ENCODE measurements at regions not wholly inside any gene's neighbourhood (a gene's known extent, or its start where the extent isn't known, plus 50 kb on each side); places are given as distances from the start of the nearest gene placed in this dataset.

GRCh38 chr3:66165660-66166059 lies 55.1 kb upstream of the SLC25A26 start:
- Histone ChIP-seq H3K9ac (ENCODE audit: low read length in 2 of 2) (no peak overlapping the region), H3K9me3 (ENCODE audit: control insufficient read depth in 2 of 2, low read length in 2 of 2) (no peaks in the 10 kb centered on the region), H3K36me3 (ENCODE audit: control insufficient read depth in 2 of 2, insufficient read depth in 2 of 2, low read length in 2 of 2) (no peaks in the 10 kb centered on the region), H3K4me3 (ENCODE audit: low read length in 2 of 2) (no peak overlapping the region), H3K27me3 (ENCODE audit: control insufficient read depth in 1 of 2, insufficient read depth in 2 of 2, low read length in 2 of 2) (no peaks in the 10 kb centered on the region), H3K4me1 (ENCODE audit: control insufficient read depth, insufficient read depth, low read length) (no peaks in the 10 kb centered on the region), H3K27ac (ENCODE audit: low read length) (no peak overlapping the region)

- Histone ChIP-seq H3K4me3 (ENCODE audit: low read length in 2 of 2) (no peak overlapping the region), H3K4me1 (ENCODE audit: control insufficient read depth, insufficient read depth, low read length) (no peaks in the 10 kb centered on the region), H3K36me3 (ENCODE audit: control insufficient read depth in 2 of 2, insufficient read depth in 2 of 2, low read length in 2 of 2) (no peaks in the 10 kb centered on the region), H3K27me3 (ENCODE audit: control insufficient read depth in 1 of 2, insufficient read depth in 2 of 2, low read length in 2 of 2) (no peaks in the 10 kb centered on the region), H3K9me3 (ENCODE audit: control insufficient read depth in 2 of 2, low read length in 2 of 2) (no peaks in the 10 kb centered on the region), H3K27ac (ENCODE audit: low read length) (no peak overlapping the region), H3K9ac (ENCODE audit: low read length in 2 of 2) (no peak overlapping the region)
Observed at GRCh38 chr3:66164155-66164554, 56.6 kb upstream of the SLC25A26 start.

DNA sequence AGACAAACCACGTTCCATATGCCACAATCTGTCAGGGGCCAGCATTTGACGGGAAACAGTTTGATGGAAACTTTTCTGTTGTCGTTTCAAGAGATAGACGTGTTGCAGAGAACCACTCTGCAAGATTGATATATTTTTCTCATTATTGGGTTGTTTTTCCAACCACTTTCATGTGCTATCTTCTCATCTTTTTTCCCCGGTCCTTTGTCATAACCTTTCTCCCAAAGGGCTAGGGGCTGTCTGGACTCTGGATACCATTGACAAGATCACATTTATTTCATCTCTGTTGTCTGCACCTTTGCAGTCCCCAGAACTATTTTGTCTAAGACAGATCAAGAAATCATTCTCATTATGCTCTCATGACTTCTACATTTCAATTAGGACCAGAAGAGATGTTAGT lies 57.6 kb upstream of the SLC25A26 start:
- Histone ChIP-seq H3K27me3 (ENCODE audit: control insufficient read depth in 1 of 2, insufficient read depth in 2 of 2, low read length in 2 of 2) (no peaks in the 10 kb centered on the region), H3K9me3 (ENCODE audit: control insufficient read depth in 2 of 2, low read length in 2 of 2) (no peaks in the 10 kb centered on the region), H3K4me3 (ENCODE audit: low read length in 2 of 2) (no peak overlapping the region), H3K9ac (ENCODE audit: low read length in 2 of 2) (no peak overlapping the region), H3K27ac (ENCODE audit: low read length) (no peak overlapping the region), H3K4me1 (ENCODE audit: control insufficient read depth, insufficient read depth, low read length) (no peaks in the 10 kb centered on the region), H3K36me3 (ENCODE audit: control insufficient read depth in 2 of 2, insufficient read depth in 2 of 2, low read length in 2 of 2) (no peaks in the 10 kb centered on the region)

GRCh38 chr3:66162766-66163165 lies 58.0 kb upstream of the SLC25A26 start:
- H3K4me1 ChIP-seq (ENCODE audit: control insufficient read depth, insufficient read depth, low read length): no peaks in the 10 kb centered on the region
- H3K9me3 ChIP-seq (ENCODE audit: control insufficient read depth in 2 of 2, low read length in 2 of 2): no peaks in the 10 kb centered on the region
- H3K36me3 ChIP-seq (ENCODE audit: control insufficient read depth in 2 of 2, insufficient read depth in 2 of 2, low read length in 2 of 2): no peaks in the 10 kb centered on the region
- H3K27me3 ChIP-seq (ENCODE audit: control insufficient read depth in 1 of 2, insufficient read depth in 2 of 2, low read length in 2 of 2): no peaks in the 10 kb centered on the region
- no peak overlapping the region for H3K4me3 ChIP-seq (ENCODE audit: low read length in 2 of 2)
- no peak overlapping the region for H3K9ac ChIP-seq (ENCODE audit: low read length in 2 of 2)
- H3K27ac ChIP-seq (ENCODE audit: low read length): no peak overlapping the region

GRCh38 chr3:66158933-66159683 lies 61.7 kb upstream of the SLC25A26 start:
- Histone ChIP-seq H3K4me3 (ENCODE audit: low read length in 2 of 2) (no peak overlapping the region), H3K36me3 (ENCODE audit: control insufficient read depth in 2 of 2, insufficient read depth in 2 of 2, low read length in 2 of 2) (no peaks in the 10 kb centered on the region), H3K9ac (ENCODE audit: low read length in 2 of 2) (no peak overlapping the region), H3K9me3 (ENCODE audit: control insufficient read depth in 2 of 2, low read length in 2 of 2) (no peaks in the 10 kb centered on the region), H3K4me1 (ENCODE audit: control insufficient read depth, insufficient read depth, low read length) (peaks cover 4% of the 10 kb centered on the region), H3K27ac (ENCODE audit: low read length) (no peak overlapping the region), H3K27me3 (ENCODE audit: control insufficient read depth in 1 of 2, insufficient read depth in 2 of 2, low read length in 2 of 2) (no peaks in the 10 kb centered on the region)

DNA sequence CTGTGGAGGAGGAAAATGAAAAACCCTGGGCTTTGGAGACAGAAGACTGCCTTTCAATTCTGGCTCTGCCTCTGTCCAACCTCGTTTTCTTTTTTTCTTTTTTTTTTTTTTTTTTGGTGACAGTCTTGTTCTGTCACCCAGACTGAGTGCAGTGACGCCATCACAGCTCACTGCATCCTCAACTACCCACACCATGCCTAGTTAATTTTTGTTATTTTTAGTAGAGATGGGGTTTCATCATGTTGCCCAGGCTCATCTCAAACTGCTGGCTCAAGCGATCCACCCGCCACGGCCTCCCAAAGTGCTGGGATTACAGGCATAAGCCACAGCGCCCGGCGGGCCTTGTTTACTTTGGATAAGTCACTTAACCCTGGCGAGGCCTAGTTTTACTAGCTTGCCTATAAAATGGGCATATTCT lies 66.3 kb upstream of the SLC25A26 start:
- Histone ChIP-seq H3K36me3 (ENCODE audit: control insufficient read depth in 2 of 2, insufficient read depth in 2 of 2, low read length in 2 of 2) (no peaks in the 10 kb centered on the region), H3K27ac (ENCODE audit: low read length) (no peak overlapping the region), H3K4me1 (ENCODE audit: control insufficient read depth, insufficient read depth, low read length) (peaks cover 4% of the 10 kb centered on the region), H3K4me3 (ENCODE audit: low read length in 2 of 2) (peak overlapping the region in 1 of 2 donors; percentile 76), H3K9ac (ENCODE audit: low read length in 2 of 2) (peak overlapping the region in 1 of 2 donors; percentile 51), H3K9me3 (ENCODE audit: control insufficient read depth in 2 of 2, low read length in 2 of 2) (no peaks in the 10 kb centered on the region), H3K27me3 (ENCODE audit: control insufficient read depth in 1 of 2, insufficient read depth in 2 of 2, low read length in 2 of 2) (no peaks in the 10 kb centered on the region)

DNA sequence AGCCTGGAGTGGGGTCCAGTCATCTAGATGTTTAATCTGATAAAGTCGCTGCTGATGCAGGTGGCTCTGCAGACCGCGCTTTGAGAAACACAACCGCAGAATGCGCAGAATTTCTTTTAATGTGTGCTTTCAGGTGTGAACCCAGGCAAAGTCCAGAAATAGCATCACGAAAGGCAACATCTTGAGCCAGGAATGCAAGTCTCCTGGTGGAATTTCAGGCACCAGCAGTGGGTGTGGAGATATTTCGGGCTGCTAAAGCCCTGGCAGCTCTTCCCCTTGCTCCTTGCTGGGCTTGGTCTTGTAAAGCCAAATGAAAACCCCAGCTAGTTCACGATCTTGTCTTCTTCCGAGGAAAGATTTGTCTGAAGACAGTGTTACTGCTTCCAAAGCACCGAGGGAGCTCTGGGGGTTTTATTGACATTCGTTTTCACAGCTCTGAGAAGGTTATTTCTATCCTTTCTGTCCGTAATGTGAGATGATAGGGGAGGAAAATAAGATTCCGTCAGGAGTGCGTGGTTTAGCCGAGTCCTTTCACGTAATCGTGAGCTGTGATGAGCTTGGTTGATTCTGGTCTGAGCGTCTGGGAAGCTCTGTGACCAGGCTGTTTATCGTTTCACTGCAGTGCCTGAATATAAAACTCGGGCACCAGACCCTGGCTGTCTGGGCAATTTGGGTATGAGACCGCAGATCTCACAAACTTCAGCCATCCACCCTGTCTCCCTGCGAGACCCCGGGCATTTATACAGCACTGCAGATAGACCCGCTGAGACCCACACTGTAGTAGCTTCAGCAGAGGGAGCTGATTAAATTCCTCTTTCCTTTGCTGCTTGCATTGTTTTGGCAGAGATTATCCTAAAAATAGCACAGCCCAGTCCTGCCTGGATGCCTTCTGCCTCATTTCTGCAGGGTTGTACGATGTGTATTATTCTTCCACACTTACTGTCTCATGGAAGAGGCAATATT lies 67.0 kb upstream of the SLC25A26 start:
- no peaks in the 10 kb centered on the region for H3K36me3 ChIP-seq (ENCODE audit: control insufficient read depth in 2 of 2, insufficient read depth in 2 of 2, low read length in 2 of 2)
- H3K9ac ChIP-seq (ENCODE audit: low read length in 2 of 2): peak overlapping the region; percentile 36 to 51
- no peaks in the 10 kb centered on the region for H3K9me3 ChIP-seq (ENCODE audit: control insufficient read depth in 2 of 2, low read length in 2 of 2)
- peaks cover 4% of the 10 kb centered on the region for H3K4me1 ChIP-seq (ENCODE audit: control insufficient read depth, insufficient read depth, low read length)
- peak overlapping the region; percentile 73 to 76 for H3K4me3 ChIP-seq (ENCODE audit: low read length in 2 of 2)
- no peaks in the 10 kb centered on the region for H3K27me3 ChIP-seq (ENCODE audit: control insufficient read depth in 1 of 2, insufficient read depth in 2 of 2, low read length in 2 of 2)
- peak overlapping the region; percentile 11 for H3K27ac ChIP-seq (ENCODE audit: low read length)

- Histone ChIP-seq H3K27ac (ENCODE audit: low read length) (no peak overlapping the region), H3K4me1 (ENCODE audit: control insufficient read depth, insufficient read depth, low read length) (peaks cover 4% of the 10 kb centered on the region), H3K36me3 (ENCODE audit: control insufficient read depth in 2 of 2, insufficient read depth in 2 of 2, low read length in 2 of 2) (no peaks in the 10 kb centered on the region), H3K9ac (ENCODE audit: low read length in 2 of 2) (no peak overlapping the region), H3K9me3 (ENCODE audit: control insufficient read depth in 2 of 2, low read length in 2 of 2) (no peaks in the 10 kb centered on the region), H3K27me3 (ENCODE audit: control insufficient read depth in 1 of 2, insufficient read depth in 2 of 2, low read length in 2 of 2) (no peaks in the 10 kb centered on the region), H3K4me3 (ENCODE audit: low read length in 2 of 2) (no peak overlapping the region)
Observed at GRCh38 chr3:66152336-66152735, 68.5 kb upstream of the SLC25A26 start.

GRCh38 chr3:66150977-66151376 lies 69.8 kb upstream of the SLC25A26 start:
- H3K27ac ChIP-seq (ENCODE audit: low read length): no peak overlapping the region
- H3K4me1 ChIP-seq (ENCODE audit: control insufficient read depth, insufficient read depth, low read length): peaks cover 4% of the 10 kb centered on the region
- H3K4me3 ChIP-seq (ENCODE audit: low read length in 2 of 2): no peak overlapping the region
- no peaks in the 10 kb centered on the region for H3K9me3 ChIP-seq (ENCODE audit: control insufficient read depth in 2 of 2, low read length in 2 of 2)
- H3K36me3 ChIP-seq (ENCODE audit: control insufficient read depth in 2 of 2, insufficient read depth in 2 of 2, low read length in 2 of 2): no peaks in the 10 kb centered on the region
- no peak overlapping the region for H3K9ac ChIP-seq (ENCODE audit: low read length in 2 of 2)
- H3K27me3 ChIP-seq (ENCODE audit: control insufficient read depth in 1 of 2, insufficient read depth in 2 of 2, low read length in 2 of 2): no peaks in the 10 kb centered on the region

GRCh38 chr3:66149269-66149668 lies 71.5 kb upstream of the SLC25A26 start:
- no peaks in the 10 kb centered on the region for H3K36me3 ChIP-seq (ENCODE audit: control insufficient read depth in 2 of 2, insufficient read depth in 2 of 2, low read length in 2 of 2)
- no peak overlapping the region for H3K27ac ChIP-seq (ENCODE audit: low read length)
- H3K27me3 ChIP-seq (ENCODE audit: control insufficient read depth in 1 of 2, insufficient read depth in 2 of 2, low read length in 2 of 2): no peaks in the 10 kb centered on the region
- no peak overlapping the region for H3K9ac ChIP-seq (ENCODE audit: low read length in 2 of 2)
- H3K4me1 ChIP-seq (ENCODE audit: control insufficient read depth, insufficient read depth, low read length): peaks cover under 1% of the 10 kb centered on the region
- H3K4me3 ChIP-seq (ENCODE audit: low read length in 2 of 2): no peak overlapping the region
- no peaks in the 10 kb centered on the region for H3K9me3 ChIP-seq (ENCODE audit: control insufficient read depth in 2 of 2, low read length in 2 of 2)

DNA sequence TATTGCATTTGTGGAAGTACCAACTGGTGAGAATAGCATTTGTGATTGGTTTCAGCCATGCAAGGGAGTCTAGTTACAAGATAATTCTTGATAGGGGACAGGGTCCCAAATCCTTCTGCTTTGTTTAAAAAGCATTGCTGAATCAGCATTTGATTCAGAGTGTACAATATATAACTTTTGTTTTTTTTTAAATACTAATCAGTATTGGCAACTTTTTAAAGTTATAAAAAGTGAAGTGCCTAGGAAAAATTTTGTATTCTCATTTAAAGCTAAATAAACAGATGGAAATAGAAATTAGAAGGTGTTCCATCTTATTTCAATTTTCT lies 75.4 kb upstream of the SLC25A26 start:
- H3K27me3 ChIP-seq (ENCODE audit: control insufficient read depth in 1 of 2, insufficient read depth in 2 of 2, low read length in 2 of 2): no peaks in the 10 kb centered on the region
- H3K4me3 ChIP-seq (ENCODE audit: low read length in 2 of 2): no peak overlapping the region
- H3K9ac ChIP-seq (ENCODE audit: low read length in 2 of 2): no peak overlapping the region
- no peaks in the 10 kb centered on the region for H3K9me3 ChIP-seq (ENCODE audit: control insufficient read depth in 2 of 2, low read length in 2 of 2)
- no peak overlapping the region for H3K27ac ChIP-seq (ENCODE audit: low read length)
- H3K4me1 ChIP-seq (ENCODE audit: control insufficient read depth, insufficient read depth, low read length): no peaks in the 10 kb centered on the region
- no peaks in the 10 kb centered on the region for H3K36me3 ChIP-seq (ENCODE audit: control insufficient read depth in 2 of 2, insufficient read depth in 2 of 2, low read length in 2 of 2)

Data from stomach smooth muscle (tissue), 2 donors.